ENCODE measurements at regions not wholly inside any gene's neighbourhood (a gene's known extent, or its start where the extent isn't known, plus 50 kb on each side); places are given as distances from the start of the nearest gene placed in this dataset.

GRCh38 chr5:111596705-111597104 is 84.4 kb upstream of the STARD4 start:
- no peak overlapping the region for H3K27ac ChIP-seq (ENCODE audit: low read depth in 1 of 3, low read length in 2 of 3)
- DNase-seq, result no peak
- peaks cover 0 to 10% of the 10 kb centered on the region in 2 donors for H3K9me3 ChIP-seq (ENCODE audit: control insufficient read depth in 2 of 2, insufficient read depth in 1 of 2, low read depth in 1 of 2, low read length in 1 of 2)
- WGBS, 3 donors, result 88 to 93% (median 88%) methylated on average over 5 of the region's 5 CpGs
- no peak overlapping the region for H3K4me3 ChIP-seq (ENCODE audit: low read depth in 1 of 3, low read length in 3 of 3)
- H3K4me1 ChIP-seq (ENCODE audit: control insufficient read depth in 3 of 3, insufficient read depth in 2 of 3, low read depth in 1 of 3, low read length in 2 of 3), result no peaks in the 10 kb centered on the region
- H3K27me3 ChIP-seq (ENCODE audit: control insufficient read depth in 3 of 3, insufficient read depth in 3 of 3, low read length in 3 of 3), result no peaks in the 10 kb centered on the region
- FAIRE-seq, result no peak
- no peaks in the 10 kb centered on the region for H3K36me3 ChIP-seq (ENCODE audit: control insufficient read depth in 3 of 3, insufficient read depth in 2 of 3, low read depth in 1 of 3, low read length in 3 of 3)

DNA sequence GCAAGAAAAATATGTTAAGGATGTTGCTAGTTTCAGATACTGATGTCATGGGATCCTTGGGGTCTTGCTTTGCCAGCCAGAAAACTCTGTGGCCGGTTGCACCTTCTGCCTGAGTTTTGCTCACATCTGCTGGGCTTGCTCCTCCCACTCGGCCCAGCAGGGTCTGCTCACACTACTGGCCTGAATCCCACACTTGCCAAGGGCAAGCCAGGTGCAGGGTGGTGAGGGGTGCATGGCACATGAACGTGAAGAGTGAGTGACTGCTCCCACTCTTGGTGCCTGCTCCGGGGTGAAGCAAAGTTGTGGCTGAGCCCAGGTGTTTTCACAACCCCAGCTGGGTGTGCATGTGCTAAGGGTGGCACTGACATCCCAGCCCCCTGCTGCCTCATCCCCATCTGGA is 83.1 kb upstream of the STARD4 start:
- no peak for FAIRE-seq
- H3K36me3 ChIP-seq (ENCODE audit: control insufficient read depth in 3 of 3, insufficient read depth in 2 of 3, low read depth in 1 of 3, low read length in 3 of 3), result no peaks in the 10 kb centered on the region

DNA sequence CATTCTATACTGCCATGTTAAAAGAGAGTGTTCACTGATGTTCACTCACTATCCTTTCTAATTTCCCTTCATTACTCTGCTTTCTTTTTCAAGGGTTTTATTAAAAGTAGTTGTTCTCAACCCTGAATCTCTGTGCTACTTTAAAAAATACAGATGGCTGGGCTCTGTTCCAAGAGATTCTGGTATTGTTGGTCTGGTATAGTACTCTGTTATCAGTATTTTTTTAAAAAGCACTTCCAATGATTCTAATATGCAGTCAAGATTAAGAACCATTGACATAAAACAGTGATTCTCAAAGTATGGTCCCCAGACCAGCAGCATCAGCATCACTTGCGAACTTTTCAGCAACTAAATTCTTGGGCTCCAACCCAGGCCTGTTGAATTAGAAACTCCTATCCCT is 77.0 kb upstream of the STARD4 start:
- FAIRE-seq (no peak), DNase-seq (no peak)
- Histone ChIP-seq H3K4me3 (ENCODE audit: low read depth in 1 of 3, low read length in 3 of 3) (no peak overlapping the region), H3K9me3 (ENCODE audit: control insufficient read depth in 2 of 2, insufficient read depth in 1 of 2, low read depth in 1 of 2, low read length in 1 of 2) (no peaks in the 10 kb centered on the region), H3K27me3 (ENCODE audit: control insufficient read depth in 3 of 3, insufficient read depth in 3 of 3, low read length in 3 of 3) (no peaks in the 10 kb centered on the region), H3K27ac (ENCODE audit: low read depth in 1 of 3, low read length in 2 of 3) (no peak overlapping the region), H3K36me3 (ENCODE audit: control insufficient read depth in 3 of 3, insufficient read depth in 2 of 3, low read depth in 1 of 3, low read length in 3 of 3) (no peaks in the 10 kb centered on the region), H3K4me1 (ENCODE audit: control insufficient read depth in 3 of 3, insufficient read depth in 2 of 3, low read depth in 1 of 3, low read length in 2 of 3) (no peaks in the 10 kb centered on the region)
- 63 to 91% (median 75%) methylated on average over 1 of the region's 1 CpG for WGBS, 3 donors

More for the DNA sequence above, 83.1 kb upstream of the STARD4 start:
- 62 to 65% (median 64%) methylated on average over 4 of the region's 4 CpGs for WGBS, 3 donors
- Histone ChIP-seq H3K27ac (ENCODE audit: low read depth in 1 of 3, low read length in 2 of 3) (no peak overlapping the region), H3K27me3 (ENCODE audit: control insufficient read depth in 3 of 3, insufficient read depth in 3 of 3, low read length in 3 of 3) (no peaks in the 10 kb centered on the region), H3K9me3 (ENCODE audit: control insufficient read depth in 2 of 2, insufficient read depth in 1 of 2, low read depth in 1 of 2, low read length in 1 of 2) (peaks cover 0 to 10% of the 10 kb centered on the region in 2 donors), H3K4me1 (ENCODE audit: control insufficient read depth in 3 of 3, insufficient read depth in 2 of 3, low read depth in 1 of 3, low read length in 2 of 3) (no peaks in the 10 kb centered on the region), H3K4me3 (ENCODE audit: low read depth in 1 of 3, low read length in 3 of 3) (no peak overlapping the region)
- DNase-seq, result no peak

DNA sequence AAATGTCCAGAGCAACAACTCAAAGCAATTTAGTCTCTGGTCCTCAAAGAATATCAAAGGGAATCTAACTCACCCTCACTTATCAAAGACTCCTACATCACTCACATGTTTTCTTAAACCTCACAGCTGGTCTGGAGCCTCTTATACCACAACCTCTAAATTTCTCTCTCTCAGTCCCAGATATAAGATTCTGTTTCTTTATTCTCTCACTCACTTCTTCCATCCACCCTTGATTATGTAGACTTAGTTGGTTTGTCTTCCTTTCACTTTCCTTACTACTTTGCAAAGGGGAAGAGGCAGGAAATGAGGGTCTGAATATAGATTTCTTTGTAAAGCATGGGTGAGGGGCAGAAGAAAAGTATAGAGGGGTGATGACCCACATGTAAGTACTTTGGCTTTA is 75.4 kb upstream of the STARD4 start:
- no peaks in the 10 kb centered on the region for H3K27me3 ChIP-seq (ENCODE audit: control insufficient read depth in 3 of 3, insufficient read depth in 3 of 3, low read length in 3 of 3)
- no peaks in the 10 kb centered on the region for H3K4me1 ChIP-seq (ENCODE audit: control insufficient read depth in 3 of 3, insufficient read depth in 2 of 3, low read depth in 1 of 3, low read length in 2 of 3)
- H3K36me3 ChIP-seq (ENCODE audit: control insufficient read depth in 3 of 3, insufficient read depth in 2 of 3, low read depth in 1 of 3, low read length in 3 of 3), result no peaks in the 10 kb centered on the region
- no peak overlapping the region for H3K4me3 ChIP-seq (ENCODE audit: low read depth in 1 of 3, low read length in 3 of 3)
- FAIRE-seq, result no peak
- DNase-seq, result no peak
- H3K27ac ChIP-seq (ENCODE audit: low read depth in 1 of 3, low read length in 2 of 3), result no peak overlapping the region
- H3K9me3 ChIP-seq (ENCODE audit: control insufficient read depth in 2 of 2, insufficient read depth in 1 of 2, low read depth in 1 of 2, low read length in 1 of 2), result no peaks in the 10 kb centered on the region

- no peak overlapping the region for H3K4me3 ChIP-seq (ENCODE audit: low read depth in 1 of 3, low read length in 3 of 3)
- FAIRE-seq (no peak), DNase-seq (no peak)
- H3K36me3 ChIP-seq (ENCODE audit: control insufficient read depth in 3 of 3, insufficient read depth in 2 of 3, low read depth in 1 of 3, low read length in 3 of 3), result no peaks in the 10 kb centered on the region
- no peaks in the 10 kb centered on the region for H3K9me3 ChIP-seq (ENCODE audit: control insufficient read depth in 2 of 2, insufficient read depth in 1 of 2, low read depth in 1 of 2, low read length in 1 of 2)
- 47 to 77% (median 56%) methylated on average over 4 of the region's 4 CpGs for WGBS, 3 donors
- H3K27me3 ChIP-seq (ENCODE audit: control insufficient read depth in 3 of 3, insufficient read depth in 3 of 3, low read length in 3 of 3), result no peaks in the 10 kb centered on the region
- no peak overlapping the region for H3K27ac ChIP-seq (ENCODE audit: low read depth in 1 of 3, low read length in 2 of 3)
- no peaks in the 10 kb centered on the region for H3K4me1 ChIP-seq (ENCODE audit: control insufficient read depth in 3 of 3, insufficient read depth in 2 of 3, low read depth in 1 of 3, low read length in 2 of 3)
Observed at GRCh38 chr5:111585946-111586345, 73.6 kb upstream of the STARD4 start.

- H3K4me1 ChIP-seq (ENCODE audit: control insufficient read depth in 3 of 3, insufficient read depth in 2 of 3, low read depth in 1 of 3, low read length in 2 of 3), result no peaks in the 10 kb centered on the region
- DNase-seq (no peak), FAIRE-seq (no peak)
- H3K27ac ChIP-seq (ENCODE audit: low read depth in 1 of 3, low read length in 2 of 3), result no peak overlapping the region
- no peaks in the 10 kb centered on the region for H3K9me3 ChIP-seq (ENCODE audit: control insufficient read depth in 2 of 2, insufficient read depth in 1 of 2, low read depth in 1 of 2, low read length in 1 of 2)
- H3K36me3 ChIP-seq (ENCODE audit: control insufficient read depth in 3 of 3, insufficient read depth in 2 of 3, low read depth in 1 of 3, low read length in 3 of 3), result no peaks in the 10 kb centered on the region
- no peak overlapping the region for H3K4me3 ChIP-seq (ENCODE audit: low read depth in 1 of 3, low read length in 3 of 3)
- 41 to 75% (median 74%) methylated on average over 1 of the region's 1 CpG for WGBS, 3 donors
- H3K27me3 ChIP-seq (ENCODE audit: control insufficient read depth in 3 of 3, insufficient read depth in 3 of 3, low read length in 3 of 3), result no peaks in the 10 kb centered on the region
Observed at GRCh38 chr5:111585291-111585690, 73.0 kb upstream of the STARD4 start.

GRCh38 chr5:111584651-111585050 is 72.3 kb upstream of the STARD4 start:
- FAIRE-seq (no peak), DNase-seq (no peak)
- Histone ChIP-seq H3K27me3 (ENCODE audit: control insufficient read depth in 3 of 3, insufficient read depth in 3 of 3, low read length in 3 of 3) (no peaks in the 10 kb centered on the region), H3K27ac (ENCODE audit: low read depth in 1 of 3, low read length in 2 of 3) (no peak overlapping the region), H3K4me1 (ENCODE audit: control insufficient read depth in 3 of 3, insufficient read depth in 2 of 3, low read depth in 1 of 3, low read length in 2 of 3) (no peaks in the 10 kb centered on the region), H3K4me3 (ENCODE audit: low read depth in 1 of 3, low read length in 3 of 3) (no peak overlapping the region), H3K9me3 (ENCODE audit: control insufficient read depth in 2 of 2, insufficient read depth in 1 of 2, low read depth in 1 of 2, low read length in 1 of 2) (no peaks in the 10 kb centered on the region), H3K36me3 (ENCODE audit: control insufficient read depth in 3 of 3, insufficient read depth in 2 of 3, low read depth in 1 of 3, low read length in 3 of 3) (no peaks in the 10 kb centered on the region)
- WGBS, 3 donors, result 14 to 51% (median 21%) methylated on average over 1 of the region's 1 CpG

DNA sequence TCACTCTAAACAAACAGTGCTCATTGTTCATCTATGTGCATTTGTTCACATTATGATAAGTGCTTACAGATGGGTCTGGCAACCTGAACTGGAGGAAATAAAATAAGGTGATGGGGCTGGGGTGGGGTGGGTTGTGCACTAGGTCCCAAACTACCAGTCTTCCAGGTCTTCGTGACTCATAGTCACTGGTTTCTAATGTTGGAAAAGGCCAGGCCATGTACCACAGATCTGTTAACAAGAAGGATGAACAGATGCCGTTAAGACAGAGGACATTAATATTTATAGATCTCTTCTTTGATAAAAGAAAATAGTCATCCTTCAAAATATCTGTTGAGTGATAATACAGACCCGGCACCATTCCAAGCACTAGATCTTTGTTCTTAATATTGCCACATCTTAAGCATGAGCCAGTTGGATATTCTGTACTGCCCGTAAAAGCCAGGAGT is 71.4 kb upstream of the STARD4 start:
- 78 to 84% (median 80%) methylated on average over 4 of the region's 4 CpGs for WGBS, 3 donors

DNA sequence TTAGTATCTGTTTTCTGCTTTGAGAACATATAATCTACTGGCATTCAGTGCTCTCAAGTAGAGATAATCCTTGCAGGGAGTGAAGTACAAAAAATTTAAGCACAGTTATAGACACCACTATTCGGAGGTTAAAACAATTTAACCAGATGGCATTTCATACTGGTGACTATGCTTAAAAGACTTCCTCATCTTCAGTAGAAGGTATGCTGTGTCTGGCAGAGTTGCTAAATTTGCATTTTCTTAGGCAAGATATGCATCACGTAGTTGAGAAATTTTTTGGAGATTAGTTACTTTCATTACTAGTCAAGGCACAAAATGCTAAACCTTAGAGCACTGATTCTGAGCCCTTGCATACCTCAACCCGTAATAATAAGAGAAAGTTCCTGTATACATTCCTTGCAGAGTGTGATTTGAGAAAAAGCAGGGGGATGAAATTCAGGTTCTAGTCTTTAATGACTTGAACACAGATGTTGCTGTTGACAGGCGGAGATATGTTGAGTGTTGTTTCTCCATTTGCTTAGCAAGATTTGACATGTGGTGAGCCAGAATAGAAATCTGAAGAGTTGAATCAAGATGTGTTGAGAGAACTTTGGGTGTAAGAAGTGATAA is 70.8 kb upstream of the STARD4 start:
- Histone ChIP-seq H3K36me3 (ENCODE audit: control insufficient read depth in 3 of 3, insufficient read depth in 2 of 3, low read depth in 1 of 3, low read length in 3 of 3) (no peaks in the 10 kb centered on the region), H3K27me3 (ENCODE audit: control insufficient read depth in 3 of 3, insufficient read depth in 3 of 3, low read length in 3 of 3) (no peaks in the 10 kb centered on the region), H3K4me1 (ENCODE audit: control insufficient read depth in 3 of 3, insufficient read depth in 2 of 3, low read depth in 1 of 3, low read length in 2 of 3) (no peaks in the 10 kb centered on the region), H3K27ac (ENCODE audit: low read depth in 1 of 3, low read length in 2 of 3) (no peak overlapping the region), H3K9me3 (ENCODE audit: control insufficient read depth in 2 of 2, insufficient read depth in 1 of 2, low read depth in 1 of 2, low read length in 1 of 2) (no peaks in the 10 kb centered on the region), H3K4me3 (ENCODE audit: low read depth in 1 of 3, low read length in 3 of 3) (no peak overlapping the region)
- FAIRE-seq (no peak), DNase-seq (no peak)
- WGBS, 3 donors, result 76 to 80% (median 78%) methylated on average over 4 of the region's 4 CpGs

More for the DNA sequence above, 71.4 kb upstream of the STARD4 start:
- Histone ChIP-seq H3K4me1 (ENCODE audit: control insufficient read depth in 3 of 3, insufficient read depth in 2 of 3, low read depth in 1 of 3, low read length in 2 of 3) (no peaks in the 10 kb centered on the region), H3K27ac (ENCODE audit: low read depth in 1 of 3, low read length in 2 of 3) (no peak overlapping the region), H3K9me3 (ENCODE audit: control insufficient read depth in 2 of 2, insufficient read depth in 1 of 2, low read depth in 1 of 2, low read length in 1 of 2) (no peaks in the 10 kb centered on the region), H3K27me3 (ENCODE audit: control insufficient read depth in 3 of 3, insufficient read depth in 3 of 3, low read length in 3 of 3) (no peaks in the 10 kb centered on the region), H3K36me3 (ENCODE audit: control insufficient read depth in 3 of 3, insufficient read depth in 2 of 3, low read depth in 1 of 3, low read length in 3 of 3) (no peaks in the 10 kb centered on the region), H3K4me3 (ENCODE audit: low read depth in 1 of 3, low read length in 3 of 3) (no peak overlapping the region)
- FAIRE-seq (no peak), DNase-seq (no peak)
